ENCODE measurements at regions not wholly inside any gene's neighbourhood (a gene's known extent, or its start where the extent isn't known, plus 50 kb on each side); places are given as distances from the start of the nearest gene placed in this dataset.

DNA sequence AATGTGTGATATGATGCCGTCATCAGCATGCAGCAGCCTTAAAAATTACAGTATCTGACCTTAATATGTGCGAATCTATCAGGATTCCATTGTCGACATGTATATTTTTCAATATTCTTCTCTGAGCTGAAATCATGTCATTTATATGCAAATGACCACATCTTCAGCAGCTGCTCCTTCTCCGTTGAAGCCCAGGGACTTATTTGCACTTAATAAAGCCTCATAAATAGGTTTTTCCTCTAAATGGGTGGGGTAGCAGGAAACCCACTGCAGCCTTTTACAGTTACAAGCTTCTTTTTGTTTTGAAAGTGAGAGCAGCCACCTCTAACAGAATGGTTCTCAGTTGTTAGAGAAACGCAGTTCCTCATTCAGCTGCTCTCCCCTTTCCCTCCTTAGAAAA lies 178.8 kb upstream of the ZNF644 start:
- TF ChIP-seq EZH2 (IDR thresholded peaks at IDR 0.05; ENCODE audit: low read length, missing control alignments): no peak
- TF ChIP-seq, protein P1, sequence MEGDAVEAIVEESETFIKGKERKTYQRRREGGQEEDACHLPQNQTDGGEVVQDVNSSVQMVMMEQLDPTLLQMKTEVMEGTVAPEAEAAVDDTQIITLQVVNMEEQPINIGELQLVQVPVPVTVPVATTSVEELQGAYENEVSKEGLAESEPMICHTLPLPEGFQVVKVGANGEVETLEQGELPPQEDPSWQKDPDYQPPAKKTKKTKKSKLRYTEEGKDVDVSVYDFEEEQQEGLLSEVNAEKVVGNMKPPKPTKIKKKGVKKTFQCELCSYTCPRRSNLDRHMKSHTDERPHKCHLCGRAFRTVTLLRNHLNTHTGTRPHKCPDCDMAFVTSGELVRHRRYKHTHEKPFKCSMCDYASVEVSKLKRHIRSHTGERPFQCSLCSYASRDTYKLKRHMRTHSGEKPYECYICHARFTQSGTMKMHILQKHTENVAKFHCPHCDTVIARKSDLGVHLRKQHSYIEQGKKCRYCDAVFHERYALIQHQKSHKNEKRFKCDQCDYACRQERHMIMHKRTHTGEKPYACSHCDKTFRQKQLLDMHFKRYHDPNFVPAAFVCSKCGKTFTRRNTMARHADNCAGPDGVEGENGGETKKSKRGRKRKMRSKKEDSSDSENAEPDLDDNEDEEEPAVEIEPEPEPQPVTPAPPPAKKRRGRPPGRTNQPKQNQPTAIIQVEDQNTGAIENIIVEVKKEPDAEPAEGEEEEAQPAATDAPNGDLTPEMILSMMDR (conservative IDR thresholded peaks at IDR 0.05 in 1 of 2, IDR thresholded peaks at IDR 0.05 in 1 of 2; ENCODE audit: low read depth in 1 of 2, low read length in 2 of 2): no peak

Data from fibroblast of lung (primary cell).